ENCODE measurements at regions not wholly inside any gene's neighbourhood (a gene's known extent, or its start where the extent isn't known, plus 50 kb on each side); places are given as distances from the start of the nearest gene placed in this dataset.
A peak's percentile ranks its signal among the peaks of the same experiment; 100 is the strongest.

DNA sequence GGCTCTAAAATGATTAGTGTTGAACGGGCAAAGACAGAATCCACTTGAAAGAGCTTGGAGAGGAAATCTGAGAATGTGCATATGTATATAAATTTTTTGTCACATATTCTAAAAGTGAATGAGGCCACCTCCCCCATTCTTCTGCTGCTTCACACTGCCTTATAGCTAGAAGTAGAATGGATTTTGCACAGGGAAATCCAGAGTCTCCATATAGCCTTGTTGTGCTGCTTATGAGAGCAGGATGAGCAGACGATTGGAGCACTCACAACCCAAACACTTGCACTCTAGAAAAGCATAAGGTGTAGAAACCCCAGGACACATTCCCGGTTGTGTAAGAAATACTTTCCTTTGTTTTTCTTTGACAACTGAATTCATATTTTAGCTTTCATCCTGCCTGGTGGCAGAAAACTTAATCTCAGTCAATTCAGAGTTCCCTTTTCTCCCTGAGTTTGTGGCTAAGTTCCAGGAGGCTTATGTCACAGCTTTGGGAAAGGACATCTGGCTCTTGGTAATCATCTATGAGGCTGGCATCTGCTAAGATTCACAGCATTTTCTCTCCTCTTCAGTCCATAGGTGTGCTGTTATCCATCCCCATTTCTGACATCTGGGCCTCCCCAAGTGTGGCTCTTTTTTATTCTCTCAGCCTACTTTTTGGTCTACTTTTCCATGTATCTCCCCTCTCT is 188.4 kb upstream of the PFN2 start:
- Histone ChIP-seq H3K79me2 (ENCODE audit: control insufficient read depth, insufficient read depth, low read length) (no peaks in the 10 kb centered on the region), H3K27ac (ENCODE audit: insufficient read depth, low read length) (no peak overlapping the region), H3K36me3 (ENCODE audit: control insufficient read depth, insufficient read depth, low read length) (no peaks in the 10 kb centered on the region), H3K27me3 (ENCODE audit: control insufficient read depth, insufficient read depth, low read length) (no peaks in the 10 kb centered on the region), H3K4me1 (ENCODE audit: control insufficient read depth, extremely low read depth, insufficient read depth, low read length) (no peaks in the 10 kb centered on the region), H3K9me3 (ENCODE audit: control insufficient read depth, insufficient read depth, low read depth, low read length) (no peaks in the 10 kb centered on the region), H2AFZ (ENCODE audit: low read length) (no peak overlapping the region), H3K4me2 (ENCODE audit: extremely low read depth, insufficient read depth, low read length) (no peak overlapping the region), H3K9ac (ENCODE audit: insufficient read depth, low read length) (no peak overlapping the region), H3K4me3 (replicated peaks in 1 of 4; ENCODE audit: control extremely low read depth in 1 of 4, insufficient read depth in 1 of 4, low read depth in 3 of 4, low read length in 4 of 4) (no peak overlapping the region), H4K20me1 (ENCODE audit: control insufficient read depth, extremely low read depth, insufficient read depth, low read length) (no peaks in the 10 kb centered on the region)
- peak in 1 of 2 donors; percentile 31 for DNase-seq (ENCODE audit: low read depth in 2 of 2)
- no peak for TF ChIP-seq EZH2 (IDR thresholded peaks at IDR 0.05; ENCODE audit: low read length, missing control alignments)
- TF ChIP-seq, protein P1, sequence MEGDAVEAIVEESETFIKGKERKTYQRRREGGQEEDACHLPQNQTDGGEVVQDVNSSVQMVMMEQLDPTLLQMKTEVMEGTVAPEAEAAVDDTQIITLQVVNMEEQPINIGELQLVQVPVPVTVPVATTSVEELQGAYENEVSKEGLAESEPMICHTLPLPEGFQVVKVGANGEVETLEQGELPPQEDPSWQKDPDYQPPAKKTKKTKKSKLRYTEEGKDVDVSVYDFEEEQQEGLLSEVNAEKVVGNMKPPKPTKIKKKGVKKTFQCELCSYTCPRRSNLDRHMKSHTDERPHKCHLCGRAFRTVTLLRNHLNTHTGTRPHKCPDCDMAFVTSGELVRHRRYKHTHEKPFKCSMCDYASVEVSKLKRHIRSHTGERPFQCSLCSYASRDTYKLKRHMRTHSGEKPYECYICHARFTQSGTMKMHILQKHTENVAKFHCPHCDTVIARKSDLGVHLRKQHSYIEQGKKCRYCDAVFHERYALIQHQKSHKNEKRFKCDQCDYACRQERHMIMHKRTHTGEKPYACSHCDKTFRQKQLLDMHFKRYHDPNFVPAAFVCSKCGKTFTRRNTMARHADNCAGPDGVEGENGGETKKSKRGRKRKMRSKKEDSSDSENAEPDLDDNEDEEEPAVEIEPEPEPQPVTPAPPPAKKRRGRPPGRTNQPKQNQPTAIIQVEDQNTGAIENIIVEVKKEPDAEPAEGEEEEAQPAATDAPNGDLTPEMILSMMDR (conservative IDR thresholded peaks at IDR 0.05 in 1 of 2, IDR thresholded peaks at IDR 0.05 in 1 of 2; ENCODE audit: low read depth in 1 of 2, low read length in 2 of 2) = no peak

DNA sequence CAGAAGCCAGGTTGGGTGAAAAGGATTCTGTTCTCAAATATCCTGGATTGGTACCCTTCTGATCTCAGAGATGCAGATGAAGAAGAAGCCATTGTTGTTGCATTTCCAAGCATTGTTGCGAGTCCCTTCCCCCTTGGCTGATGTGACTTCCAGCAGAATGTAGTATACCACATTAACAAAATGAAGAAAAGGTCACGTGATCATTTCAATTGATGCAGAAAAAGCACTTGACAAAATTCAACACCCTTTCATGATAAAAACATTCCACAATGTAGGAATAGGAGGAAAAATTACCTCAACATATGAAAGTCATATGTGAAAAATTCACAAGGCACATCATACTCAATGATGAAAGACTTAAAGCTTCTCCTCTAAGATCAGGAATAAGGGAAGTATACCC is 181.9 kb upstream of the PFN2 start:
- no peak for DNase-seq (ENCODE audit: low read depth in 2 of 2)
- no peak for TF ChIP-seq EZH2 (IDR thresholded peaks at IDR 0.05; ENCODE audit: low read length, missing control alignments)
- TF ChIP-seq, protein P1 (conservative IDR thresholded peaks at IDR 0.05 in 1 of 2, IDR thresholded peaks at IDR 0.05 in 1 of 2; ENCODE audit: low read depth in 1 of 2, low read length in 2 of 2) = no peak
- Histone ChIP-seq H3K27ac (ENCODE audit: insufficient read depth, low read length) (no peak overlapping the region), H3K4me1 (ENCODE audit: control insufficient read depth, extremely low read depth, insufficient read depth, low read length) (peaks cover 27% of the 10 kb centered on the region), H3K9me3 (ENCODE audit: control insufficient read depth, insufficient read depth, low read depth, low read length) (no peaks in the 10 kb centered on the region), H3K79me2 (ENCODE audit: control insufficient read depth, insufficient read depth, low read length) (no peaks in the 10 kb centered on the region), H2AFZ (ENCODE audit: low read length) (no peak overlapping the region), H3K4me3 (replicated peaks in 1 of 4; ENCODE audit: control extremely low read depth in 1 of 4, insufficient read depth in 1 of 4, low read depth in 3 of 4, low read length in 4 of 4) (no peak overlapping the region), H3K27me3 (ENCODE audit: control insufficient read depth, insufficient read depth, low read length) (no peaks in the 10 kb centered on the region), H3K4me2 (ENCODE audit: extremely low read depth, insufficient read depth, low read length) (no peak overlapping the region), H3K36me3 (ENCODE audit: control insufficient read depth, insufficient read depth, low read length) (no peaks in the 10 kb centered on the region), H4K20me1 (ENCODE audit: control insufficient read depth, extremely low read depth, insufficient read depth, low read length) (no peaks in the 10 kb centered on the region), H3K9ac (ENCODE audit: insufficient read depth, low read length) (no peak overlapping the region)

DNA sequence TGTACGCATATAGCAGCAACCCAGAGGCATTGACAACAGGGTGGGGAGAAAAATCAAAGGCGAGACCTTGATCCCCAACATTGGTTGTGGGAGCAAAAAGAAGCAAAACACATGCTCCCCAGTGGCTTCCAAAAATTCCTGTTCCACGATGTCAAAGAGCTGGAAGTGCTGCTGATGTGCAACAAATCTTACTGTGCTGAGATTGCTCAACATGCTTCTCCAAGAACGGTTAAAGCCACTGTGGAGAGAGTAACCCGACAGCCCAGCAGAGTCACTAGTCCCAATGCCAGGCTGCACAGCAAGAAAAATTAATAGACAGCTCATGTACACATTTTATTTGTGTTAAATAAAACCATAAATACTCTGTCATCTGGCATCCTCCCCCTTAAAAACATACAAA is 179.9 kb upstream of the PFN2 start:
- Histone ChIP-seq H3K79me2 (ENCODE audit: control insufficient read depth, insufficient read depth, low read length) (no peaks in the 10 kb centered on the region), H4K20me1 (ENCODE audit: control insufficient read depth, extremely low read depth, insufficient read depth, low read length) (no peaks in the 10 kb centered on the region), H3K9ac (ENCODE audit: insufficient read depth, low read length) (no peak overlapping the region), H3K4me3 (replicated peaks in 1 of 4; ENCODE audit: control extremely low read depth in 1 of 4, insufficient read depth in 1 of 4, low read depth in 3 of 4, low read length in 4 of 4) (no peak overlapping the region), H2AFZ (ENCODE audit: low read length) (no peak overlapping the region), H3K36me3 (ENCODE audit: control insufficient read depth, insufficient read depth, low read length) (no peaks in the 10 kb centered on the region), H3K4me2 (ENCODE audit: extremely low read depth, insufficient read depth, low read length) (no peak overlapping the region), H3K4me1 (ENCODE audit: control insufficient read depth, extremely low read depth, insufficient read depth, low read length) (peaks cover 32% of the 10 kb centered on the region), H3K9me3 (ENCODE audit: control insufficient read depth, insufficient read depth, low read depth, low read length) (no peaks in the 10 kb centered on the region), H3K27me3 (ENCODE audit: control insufficient read depth, insufficient read depth, low read length) (no peaks in the 10 kb centered on the region), H3K27ac (ENCODE audit: insufficient read depth, low read length) (no peak overlapping the region)
- peak in 1 of 2 donors; percentile 68 for DNase-seq (ENCODE audit: low read depth in 2 of 2)
- TF ChIP-seq EZH2 (IDR thresholded peaks at IDR 0.05; ENCODE audit: low read length, missing control alignments) = no peak
- TF ChIP-seq, protein P1 (conservative IDR thresholded peaks at IDR 0.05 in 1 of 2, IDR thresholded peaks at IDR 0.05 in 1 of 2; ENCODE audit: low read depth in 1 of 2, low read length in 2 of 2) = no peak

Measured in fibroblast of lung (primary cell).